ENCODE measurements at regions not wholly inside any gene's neighbourhood (a gene's known extent, or its start where the extent isn't known, plus 50 kb on each side); places are given as distances from the start of the nearest gene placed in this dataset.

DNA sequence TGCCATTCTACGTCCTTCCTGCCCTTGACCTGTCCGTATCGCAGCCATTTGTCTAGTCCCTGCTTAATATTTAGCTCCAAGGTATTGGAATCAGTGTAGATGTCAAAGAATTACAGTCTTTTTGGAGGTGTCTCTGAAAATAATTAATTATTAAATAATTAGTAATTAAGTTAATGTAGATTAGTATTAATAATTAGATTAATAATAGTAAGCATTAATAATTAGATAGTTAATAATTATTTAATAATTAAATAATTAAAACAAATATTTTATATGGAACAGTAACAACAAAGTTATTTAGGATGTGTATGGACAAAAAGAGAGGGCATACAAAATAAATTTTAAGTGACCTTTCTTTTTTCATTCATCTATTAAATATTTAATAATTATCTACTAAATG is 639.6 kb downstream of the AACS start:
- TF ChIP-seq CTCF (conservative IDR thresholded peaks at IDR 0.05 in 1 of 2, IDR thresholded peaks at IDR 0.05 in 1 of 2; ENCODE audit: extremely low read depth in 1 of 2, insufficient read depth in 1 of 2, low read depth in 1 of 2, low read length in 2 of 2) (no peak), EZH2 (IDR thresholded peaks at IDR 0.05; ENCODE audit: borderline replicate concordance, low read length) (no peak)

All from mammary epithelial cell (primary cell).